ENCODE measurements at regions not wholly inside any gene's neighbourhood (a gene's known extent, or its start where the extent isn't known, plus 50 kb on each side); places are given as distances from the start of the nearest gene placed in this dataset.

DNA sequence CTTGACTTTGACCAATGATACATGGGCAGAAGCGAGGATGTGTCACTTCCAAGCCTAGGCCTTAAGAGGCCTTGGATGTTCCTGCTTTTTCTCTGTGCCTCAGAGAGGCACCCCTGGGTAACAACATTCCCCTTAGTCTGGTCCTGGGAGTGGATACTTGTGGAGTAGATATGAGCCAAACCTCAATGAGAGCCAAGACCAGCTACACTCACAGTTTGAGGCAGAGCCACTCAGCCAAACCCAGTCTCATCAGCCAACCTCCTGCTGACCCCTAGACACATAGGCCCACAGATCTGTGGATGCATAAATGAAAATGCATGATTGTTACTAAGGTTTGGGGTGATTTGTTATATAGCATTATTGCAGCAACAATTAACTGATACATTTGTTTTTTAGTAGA lies 114.2 kb downstream of the ZNF621 start:
- no peak for DNase-seq (ENCODE audit: low read depth)
- TF ChIP-seq, protein P1, sequence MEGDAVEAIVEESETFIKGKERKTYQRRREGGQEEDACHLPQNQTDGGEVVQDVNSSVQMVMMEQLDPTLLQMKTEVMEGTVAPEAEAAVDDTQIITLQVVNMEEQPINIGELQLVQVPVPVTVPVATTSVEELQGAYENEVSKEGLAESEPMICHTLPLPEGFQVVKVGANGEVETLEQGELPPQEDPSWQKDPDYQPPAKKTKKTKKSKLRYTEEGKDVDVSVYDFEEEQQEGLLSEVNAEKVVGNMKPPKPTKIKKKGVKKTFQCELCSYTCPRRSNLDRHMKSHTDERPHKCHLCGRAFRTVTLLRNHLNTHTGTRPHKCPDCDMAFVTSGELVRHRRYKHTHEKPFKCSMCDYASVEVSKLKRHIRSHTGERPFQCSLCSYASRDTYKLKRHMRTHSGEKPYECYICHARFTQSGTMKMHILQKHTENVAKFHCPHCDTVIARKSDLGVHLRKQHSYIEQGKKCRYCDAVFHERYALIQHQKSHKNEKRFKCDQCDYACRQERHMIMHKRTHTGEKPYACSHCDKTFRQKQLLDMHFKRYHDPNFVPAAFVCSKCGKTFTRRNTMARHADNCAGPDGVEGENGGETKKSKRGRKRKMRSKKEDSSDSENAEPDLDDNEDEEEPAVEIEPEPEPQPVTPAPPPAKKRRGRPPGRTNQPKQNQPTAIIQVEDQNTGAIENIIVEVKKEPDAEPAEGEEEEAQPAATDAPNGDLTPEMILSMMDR (IDR thresholded peaks at IDR 0.05; ENCODE audit: control insufficient read depth, extremely low read depth, insufficient read depth): no peak
- H3K4me3 ChIP-seq (ENCODE audit: low read depth, low read length): no peak overlapping the region

GRCh38 chr3:40642812-40643211 lies 118.1 kb downstream of the ZNF621 start:
- TF ChIP-seq, protein P1 (IDR thresholded peaks at IDR 0.05; ENCODE audit: control insufficient read depth, extremely low read depth, insufficient read depth): no peak
- DNase-seq (ENCODE audit: low read depth): no peak
- no peak overlapping the region for H3K4me3 ChIP-seq (ENCODE audit: low read depth, low read length)

DNA sequence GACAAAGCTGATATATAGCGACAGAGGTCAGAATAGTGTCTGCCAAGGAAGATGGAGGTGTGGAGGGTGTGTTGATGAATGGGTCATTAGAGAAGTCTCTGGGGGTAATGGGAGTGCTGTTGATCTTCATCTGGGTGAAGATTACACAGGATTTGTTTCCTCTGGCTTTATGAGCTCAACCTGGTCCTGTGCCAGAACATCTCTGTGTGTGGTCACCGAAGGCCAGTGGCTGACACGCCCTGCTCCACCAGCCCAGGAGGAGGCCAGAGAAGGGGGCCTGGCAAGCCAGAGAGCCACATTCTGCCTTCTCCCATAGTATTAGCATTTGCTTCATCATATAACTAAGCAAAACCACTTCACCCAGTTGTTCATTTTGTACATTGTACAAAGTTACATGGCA lies 121.1 kb downstream of the ZNF621 start:
- no peak for DNase-seq (ENCODE audit: low read depth)
- TF ChIP-seq, protein P1 (IDR thresholded peaks at IDR 0.05; ENCODE audit: control insufficient read depth, extremely low read depth, insufficient read depth): no peak
- H3K4me3 ChIP-seq (ENCODE audit: low read depth, low read length): no peak overlapping the region

- no peak for DNase-seq (ENCODE audit: low read depth)
Measured at GRCh38 chr3:40649346-40649745, 124.6 kb downstream of the ZNF621 start.

DNA sequence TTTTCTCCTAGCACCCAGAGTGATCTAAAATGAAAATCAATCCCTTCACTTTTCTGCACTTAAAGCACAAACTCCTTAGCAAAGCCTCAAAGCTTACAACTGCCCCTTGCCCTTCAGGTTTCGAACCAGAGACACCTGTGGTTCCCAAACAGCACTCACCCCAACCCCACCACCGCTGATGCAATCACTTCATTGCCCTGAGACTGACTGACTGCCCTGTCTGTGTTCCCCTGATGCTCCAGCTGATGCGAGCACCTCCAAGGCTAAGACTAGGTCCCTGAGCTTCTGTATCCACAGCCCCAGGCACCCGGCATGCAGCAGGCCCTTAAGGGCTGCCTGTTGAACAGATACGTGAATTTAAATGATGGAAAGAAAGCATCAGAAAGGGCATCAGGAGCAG lies 127.3 kb downstream of the ZNF621 start:
- DNase-seq (ENCODE audit: low read depth): no peak
- H3K4me3 ChIP-seq (ENCODE audit: low read depth, low read length): no peak overlapping the region
- TF ChIP-seq, protein P1 (IDR thresholded peaks at IDR 0.05; ENCODE audit: control insufficient read depth, extremely low read depth, insufficient read depth): no peak

More at GRCh38 chr3:40649346-40649745, 124.6 kb downstream of the ZNF621 start:
- H3K4me3 ChIP-seq (ENCODE audit: low read depth, low read length): no peak overlapping the region
- TF ChIP-seq, protein P1 (IDR thresholded peaks at IDR 0.05; ENCODE audit: control insufficient read depth, extremely low read depth, insufficient read depth): no peak

DNA sequence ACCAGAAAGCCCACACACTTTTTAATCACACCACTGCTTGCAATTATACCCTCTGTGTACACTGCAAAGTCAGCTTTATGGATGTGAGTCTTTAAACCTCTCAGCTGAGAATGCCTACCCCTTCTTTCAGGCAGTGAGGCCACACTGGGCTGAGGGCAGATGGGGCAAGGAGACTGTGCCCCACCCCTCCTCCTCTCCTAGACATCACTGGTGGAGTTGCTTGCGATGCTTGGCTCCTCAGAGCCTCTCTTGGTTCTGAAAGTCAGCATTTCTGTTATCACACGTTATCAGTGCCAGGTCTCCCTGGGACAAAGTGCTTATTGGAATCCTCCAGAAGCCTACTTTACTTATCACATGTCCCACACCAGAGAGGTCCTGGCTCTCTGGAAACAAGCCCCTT lies 128.2 kb downstream of the ZNF621 start:
- no peak for DNase-seq (ENCODE audit: low read depth)
- TF ChIP-seq, protein P1 (IDR thresholded peaks at IDR 0.05; ENCODE audit: control insufficient read depth, extremely low read depth, insufficient read depth): no peak
- H3K4me3 ChIP-seq (ENCODE audit: low read depth, low read length): no peak overlapping the region

DNA sequence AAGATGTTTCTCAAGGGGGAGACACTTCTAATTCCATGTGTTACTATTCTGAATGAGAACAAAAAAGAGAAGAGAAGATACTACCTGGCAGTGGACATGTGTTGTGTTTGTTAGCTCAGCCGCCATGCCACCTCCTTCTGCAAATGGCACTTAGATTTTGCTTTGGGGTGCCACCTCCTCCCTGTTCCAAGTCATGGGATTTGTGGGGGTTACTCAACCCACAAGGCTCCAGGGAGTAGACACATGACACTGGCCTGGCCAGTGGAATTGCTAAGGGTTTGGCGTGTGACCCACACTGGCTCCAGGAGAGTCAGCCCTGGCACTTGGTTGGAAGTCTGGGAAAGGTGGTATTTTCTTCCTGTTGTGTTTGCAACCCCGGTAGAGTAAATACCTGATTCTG lies 129.1 kb downstream of the ZNF621 start:
- no peak for DNase-seq (ENCODE audit: low read depth)
- TF ChIP-seq, protein P1 (IDR thresholded peaks at IDR 0.05; ENCODE audit: control insufficient read depth, extremely low read depth, insufficient read depth): no peak

More for the DNA sequence above, 129.1 kb downstream of the ZNF621 start:
- no peak overlapping the region for H3K4me3 ChIP-seq (ENCODE audit: low read depth, low read length)
